GM21529 (cell line): ENCODE measurements at regions not wholly inside any gene's neighbourhood (a gene's known extent, or its start where the extent isn't known, plus 50 kb on each side); places are given as distances from the start of the nearest gene placed in this dataset.
A peak's percentile ranks its signal among the peaks of the same experiment; 100 is the strongest.
"Not testable (repeated sequence)": the region's sequence is repeated elsewhere in the genome, so short reads cannot be mapped to it uniquely, and the experiment has no call there.

Experiments used
- ATAC-seq: cut with Tn5 transposase; IDR thresholded peaks from one replicate; pipeline ENCODE4 v1.9.1; 2021; ENCODE audit not compliant: unreplicated experiment

DNA sequence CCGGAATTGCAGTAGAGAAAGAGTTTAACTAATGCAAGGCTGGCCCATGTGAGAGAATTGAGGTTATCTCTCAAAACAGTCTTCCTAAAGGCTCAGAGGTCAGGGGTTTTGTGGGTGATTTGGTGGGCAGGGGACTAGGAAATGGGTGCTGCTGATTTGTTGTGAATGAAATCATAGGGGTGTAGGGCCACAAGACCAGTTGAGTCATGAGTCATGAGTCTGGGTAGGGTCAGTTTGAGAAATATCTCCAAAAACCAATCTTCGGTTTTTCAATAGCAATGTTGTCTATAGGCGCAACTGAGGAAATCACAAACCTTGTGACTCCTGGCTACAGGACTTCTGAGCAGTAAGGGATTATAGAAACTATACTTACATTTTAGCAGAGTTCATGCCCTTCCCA, 460.0 kb upstream of the NRP1 start:
- ATAC-seq, result no peak

DNA sequence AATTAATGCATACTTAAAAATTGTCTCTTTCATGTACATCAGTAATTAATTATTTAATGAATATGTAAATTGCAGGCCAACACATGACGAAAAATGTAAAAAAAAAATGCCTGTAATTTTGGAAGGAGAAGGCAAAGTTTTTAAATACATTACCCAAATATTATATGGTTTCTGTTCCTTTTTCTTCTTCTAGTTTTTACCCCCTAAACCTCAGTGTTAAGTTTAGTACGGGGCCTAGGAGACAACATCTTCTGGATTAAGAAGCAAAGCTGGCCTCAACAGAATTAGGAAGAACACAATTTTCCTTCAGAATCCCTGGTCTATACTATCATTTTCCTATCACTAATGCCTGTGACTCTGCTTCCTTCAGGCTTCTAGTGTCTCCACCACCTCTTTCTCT, 459.3 kb upstream of the NRP1 start:
- ATAC-seq, result no peak

DNA sequence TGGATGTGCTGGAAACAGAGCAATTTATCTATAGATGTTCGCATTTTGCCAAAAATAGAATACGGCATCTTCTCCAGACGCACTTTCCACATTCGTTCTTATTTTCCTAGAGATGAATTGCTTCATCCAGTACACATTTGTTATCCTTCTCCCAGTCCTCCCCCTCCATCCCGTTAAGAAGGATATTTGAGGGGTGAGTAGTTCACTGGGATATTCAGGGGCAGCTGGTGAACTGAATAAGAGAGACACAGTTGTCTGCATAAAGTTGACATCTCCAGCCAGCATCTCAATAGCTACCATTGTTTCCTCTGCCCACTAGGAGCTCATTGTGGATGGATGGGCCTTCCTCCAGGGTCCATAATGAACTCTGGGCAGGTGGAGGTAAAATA, 456.8 kb upstream of the NRP1 start:
- ATAC-seq, result no peak

DNA sequence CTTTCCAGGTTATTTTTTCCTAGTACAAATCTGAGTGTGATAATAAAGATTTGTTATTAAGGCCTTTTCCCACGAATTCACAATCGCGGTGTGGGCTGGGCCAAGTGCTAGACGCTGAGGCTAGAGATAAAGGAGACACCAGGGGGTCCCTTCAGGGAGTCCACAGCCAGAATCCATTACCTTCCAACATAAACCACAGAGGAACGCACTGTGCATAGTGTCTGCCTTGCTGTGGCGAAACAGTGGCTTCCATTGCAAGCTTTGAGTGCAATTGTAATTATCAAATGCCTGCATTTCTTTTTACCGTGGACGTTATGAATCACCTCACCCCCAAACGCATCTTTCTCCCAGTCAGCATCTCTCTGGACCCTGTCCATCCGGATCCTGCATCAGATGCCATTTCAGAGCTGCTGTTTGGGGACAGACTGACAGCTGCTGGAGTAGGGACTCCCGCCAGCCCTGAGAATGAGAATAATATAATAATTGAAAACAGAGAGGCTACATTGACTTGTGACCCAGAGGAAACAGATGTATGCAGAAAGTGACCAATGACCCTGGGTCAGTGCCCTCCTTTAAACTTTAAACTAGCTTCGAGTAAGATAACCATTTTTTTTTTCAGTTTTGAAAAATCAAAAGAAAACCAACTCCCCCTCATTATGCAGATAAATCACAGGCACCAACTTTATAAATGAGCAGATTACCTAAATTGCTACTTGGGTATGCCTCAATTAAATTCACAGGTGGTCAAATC, 456.2 kb upstream of the NRP1 start:
- no peak for ATAC-seq

DNA sequence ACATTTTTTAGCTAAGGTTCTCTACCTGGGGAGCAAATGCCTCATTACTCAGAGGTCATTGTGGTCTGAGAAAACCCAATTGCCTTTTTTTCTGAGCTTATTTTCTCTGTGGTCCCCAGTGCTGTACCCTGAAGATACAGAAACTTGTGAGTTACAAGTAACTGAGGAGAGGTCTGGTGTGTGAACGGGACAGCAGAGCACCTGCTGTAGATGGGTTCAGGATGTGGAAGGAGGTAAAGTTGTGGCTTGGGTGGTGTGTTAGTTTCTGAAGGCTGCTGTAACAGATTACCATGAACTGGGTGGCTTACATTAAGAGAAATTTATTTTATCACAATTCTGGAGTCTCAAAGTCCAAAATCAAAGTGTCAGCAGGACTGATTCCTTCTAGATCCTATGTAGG, 449.1 kb upstream of the NRP1 start:
- no peak for ATAC-seq

DNA sequence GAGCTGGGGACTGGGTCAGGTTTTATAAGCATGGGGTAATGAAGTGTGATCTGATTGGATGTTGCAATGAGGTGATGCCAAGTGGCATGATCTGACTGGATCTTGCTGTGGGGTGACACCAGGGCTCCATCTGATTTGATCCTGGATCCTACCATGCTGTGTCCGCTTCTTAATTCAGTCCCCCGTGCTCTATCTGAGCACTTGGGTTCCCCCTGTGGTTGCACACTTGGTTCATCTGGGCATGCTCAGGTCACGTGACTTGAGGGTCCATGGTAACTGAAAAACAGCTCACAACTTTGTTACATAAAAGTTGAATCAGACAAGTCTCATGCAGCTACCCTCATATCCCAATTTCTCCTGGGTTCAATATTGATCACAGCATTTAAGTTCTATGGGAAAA, 448.6 kb upstream of the NRP1 start:
- no peak for ATAC-seq

DNA sequence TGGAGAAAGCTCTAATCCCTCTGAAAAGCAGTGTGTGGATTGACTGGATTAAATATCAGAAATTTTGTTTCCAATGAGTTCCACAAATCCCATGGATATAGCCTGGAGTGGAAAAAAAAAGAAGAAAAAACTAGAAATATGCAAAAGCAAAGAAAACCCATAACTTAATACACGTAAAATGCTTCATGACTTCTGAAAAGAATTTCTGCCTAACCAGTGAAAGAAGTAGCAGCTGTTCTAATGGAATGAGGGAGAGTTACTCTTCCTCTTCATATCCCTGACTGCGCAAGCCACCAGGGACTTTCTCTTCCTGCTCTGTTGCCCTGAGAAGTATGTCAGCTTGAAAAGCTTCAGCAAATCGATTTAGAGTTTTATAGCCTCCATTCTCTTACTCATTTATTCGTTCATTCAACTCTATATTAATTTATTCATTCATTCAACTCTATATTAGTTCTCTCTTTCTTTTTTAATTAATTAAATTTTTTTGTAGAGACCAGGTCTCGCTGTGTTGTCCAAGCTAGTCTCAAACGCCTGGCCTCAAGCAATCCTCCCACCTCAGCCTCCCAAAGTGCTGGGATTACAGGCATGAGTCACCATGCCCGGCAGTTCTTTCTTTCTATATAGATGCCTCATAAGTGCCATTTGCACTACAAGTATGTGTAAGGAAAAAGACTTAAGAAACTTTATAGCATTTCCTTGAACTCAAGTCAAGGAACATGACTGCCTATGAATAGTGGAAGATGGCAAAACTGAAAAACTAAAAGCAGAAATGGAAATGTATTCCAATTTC, 447.3 kb upstream of the NRP1 start:
- ATAC-seq, result no peak

DNA sequence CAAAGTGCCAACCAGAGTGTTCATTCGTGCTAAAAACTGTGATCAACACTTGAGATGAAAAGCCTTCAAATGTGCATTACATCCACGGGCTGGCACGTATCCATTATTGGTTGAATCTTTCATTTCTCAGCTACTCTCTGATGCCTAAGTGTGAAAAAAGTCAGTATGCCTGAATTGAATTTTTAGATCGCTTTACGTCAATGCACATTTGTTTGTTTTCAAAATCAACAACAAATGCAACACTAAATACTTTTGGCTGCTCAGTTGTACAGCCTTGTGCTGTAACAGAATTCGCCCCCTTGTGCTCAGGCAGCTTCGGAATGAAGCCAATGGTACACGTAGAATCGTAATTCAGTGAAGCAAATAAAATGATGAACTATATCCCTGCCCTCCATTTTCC, 446.5 kb upstream of the NRP1 start:
- ATAC-seq, result no peak

DNA sequence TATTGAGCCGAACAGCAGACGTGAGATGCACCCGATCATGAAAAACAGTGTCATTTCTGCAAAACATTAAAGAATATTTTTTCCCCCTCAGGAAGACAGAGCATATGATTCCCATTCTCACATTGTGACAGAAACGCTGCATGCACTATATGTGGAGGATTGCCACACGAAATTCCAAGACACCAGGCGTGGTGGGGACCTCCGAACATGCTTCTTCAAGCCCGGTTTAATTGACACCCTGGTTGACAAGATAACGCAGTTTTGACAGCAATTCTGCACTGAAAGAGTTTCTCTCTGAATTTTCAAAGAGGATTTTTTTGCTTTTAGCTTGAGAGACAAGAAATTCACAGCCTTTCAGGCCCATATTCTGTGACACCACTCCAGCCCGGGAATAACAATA, 442.8 kb upstream of the NRP1 start:
- ATAC-seq, result no peak

DNA sequence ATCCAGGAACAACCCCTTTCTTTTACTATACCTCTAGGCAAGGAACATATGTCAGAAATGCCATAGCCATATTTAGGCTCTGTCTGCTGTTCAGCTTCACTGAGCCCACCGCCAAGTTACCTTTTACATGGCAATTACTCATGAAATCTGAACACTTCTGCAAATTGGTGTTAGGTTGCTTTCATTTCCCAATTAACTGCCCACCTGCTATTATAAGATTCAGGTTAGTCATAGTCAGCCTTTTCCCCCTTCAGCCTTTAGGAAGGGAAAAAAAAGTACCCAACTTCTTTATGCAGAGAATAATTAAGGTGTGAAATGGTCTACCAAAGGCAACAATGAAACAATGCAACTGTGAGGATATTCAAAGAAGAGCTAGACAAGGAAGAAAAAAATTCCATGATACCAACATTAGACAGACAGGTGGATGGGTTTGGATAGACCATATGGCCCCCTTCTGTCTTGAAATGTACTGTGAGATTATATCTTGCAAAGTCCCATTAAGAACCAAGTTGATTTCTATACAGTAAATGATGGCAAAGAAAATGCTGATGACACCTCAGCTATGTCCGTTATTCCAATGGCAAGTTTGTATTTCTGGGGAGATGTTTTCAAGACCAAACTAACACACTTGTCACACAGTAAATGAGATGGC, 442.1 kb upstream of the NRP1 start:
- no peak for ATAC-seq

DNA sequence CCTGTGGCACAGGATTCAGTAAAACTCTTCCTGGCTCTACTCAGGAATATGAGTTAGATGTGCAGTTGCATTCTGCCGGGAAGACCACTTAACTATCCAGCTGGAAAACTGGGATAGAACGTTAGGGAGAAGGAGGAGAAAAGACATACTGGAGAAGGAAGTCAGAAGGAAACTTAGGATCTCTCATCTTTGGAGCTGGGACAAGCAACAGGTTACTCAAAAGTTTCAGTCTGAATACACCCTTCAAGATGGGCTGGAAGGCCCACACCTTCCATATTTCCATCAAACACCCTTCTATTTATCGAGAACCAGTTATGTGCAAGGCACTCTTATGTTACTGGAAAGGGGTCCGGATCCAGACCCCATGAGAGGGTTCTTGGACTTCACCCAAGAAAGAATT, 440.4 kb upstream of the NRP1 start:
- ATAC-seq, result no peak

DNA sequence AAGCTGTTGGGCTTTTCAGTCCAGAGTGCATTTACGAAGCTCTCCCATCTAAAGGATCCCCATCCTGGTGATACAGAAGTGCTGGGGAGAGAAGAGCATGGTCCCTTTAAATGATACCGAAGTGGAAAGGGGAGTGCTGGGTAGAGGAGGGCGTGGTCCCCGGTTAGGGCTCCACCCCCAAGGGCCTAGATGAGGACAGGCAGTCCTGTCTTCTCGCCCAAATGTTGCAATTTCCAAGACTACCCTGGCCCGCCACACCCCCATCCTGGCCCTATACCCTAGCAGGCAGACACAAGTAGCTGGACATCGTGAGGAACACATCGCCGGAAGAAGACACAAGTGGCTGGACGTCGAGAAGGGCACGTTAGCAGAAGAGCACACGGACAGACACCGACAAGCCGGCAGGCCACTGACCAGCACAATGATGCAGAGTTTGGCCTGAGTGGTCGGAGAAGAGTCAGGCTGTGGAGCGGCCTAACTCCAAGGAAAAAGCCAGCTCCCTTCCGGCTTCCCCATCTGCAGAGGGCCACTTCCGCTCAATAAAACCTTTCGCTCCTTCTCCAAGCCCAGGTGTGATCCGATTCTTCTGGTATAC, 439.5 kb upstream of the NRP1 start:
- no peak for ATAC-seq

DNA sequence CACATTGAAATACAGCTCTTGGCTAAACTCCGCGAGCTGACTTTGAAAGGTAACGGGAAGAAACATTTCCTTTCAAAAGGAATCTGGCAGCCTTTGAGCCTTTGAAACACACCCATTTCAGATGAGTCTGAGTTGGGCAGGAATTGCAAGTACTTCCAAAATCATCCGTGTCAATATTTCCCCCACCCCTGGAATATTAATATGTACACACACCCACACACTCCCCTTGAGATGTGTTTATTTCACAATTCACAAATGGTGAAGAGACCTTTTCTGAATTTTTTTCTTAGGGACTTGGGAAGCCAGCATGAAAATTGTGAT, 438.7 kb upstream of the NRP1 start:
- no peak for ATAC-seq

DNA sequence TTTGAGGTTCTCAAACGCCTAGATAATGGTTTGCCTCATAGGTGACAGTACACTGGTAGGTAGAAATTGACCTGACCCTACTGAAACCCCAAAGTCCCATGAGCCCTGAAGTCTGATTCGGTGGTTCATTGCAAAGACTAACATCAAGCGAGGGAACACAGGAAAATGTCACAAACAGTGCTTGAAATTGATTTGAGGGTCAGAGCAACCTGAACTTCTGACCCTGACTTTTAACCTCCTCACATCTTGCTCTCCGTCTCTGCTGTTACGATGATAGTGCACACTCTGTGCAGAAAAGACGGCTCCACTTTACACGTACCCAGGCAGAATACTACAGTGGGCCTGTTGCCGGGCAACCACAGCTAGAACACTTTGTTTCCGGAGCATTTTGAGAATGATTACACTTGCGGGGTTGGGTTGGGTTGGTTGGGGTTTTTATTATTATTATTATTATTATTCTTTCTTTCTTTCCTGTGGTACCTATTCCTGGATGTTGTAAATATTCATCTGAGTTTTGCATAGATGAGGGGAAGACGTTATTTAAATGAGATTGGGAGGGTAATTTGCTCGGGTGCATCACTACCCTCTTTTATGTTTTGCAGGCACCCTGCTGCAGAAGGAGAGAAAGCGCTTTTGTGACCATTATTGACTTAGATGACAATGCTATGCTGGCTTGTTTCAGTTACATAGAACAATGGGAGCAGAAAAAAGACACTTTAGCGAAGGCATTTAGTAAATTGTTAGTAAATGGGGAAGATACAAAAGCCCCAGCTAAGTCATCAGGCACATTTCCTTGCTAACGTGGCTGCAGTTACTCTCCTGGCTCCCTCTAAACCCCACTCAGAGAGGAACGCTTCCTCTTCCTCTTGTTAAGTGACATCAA, 438.1 kb upstream of the NRP1 start:
- ATAC-seq, result peak; percentile 45

DNA sequence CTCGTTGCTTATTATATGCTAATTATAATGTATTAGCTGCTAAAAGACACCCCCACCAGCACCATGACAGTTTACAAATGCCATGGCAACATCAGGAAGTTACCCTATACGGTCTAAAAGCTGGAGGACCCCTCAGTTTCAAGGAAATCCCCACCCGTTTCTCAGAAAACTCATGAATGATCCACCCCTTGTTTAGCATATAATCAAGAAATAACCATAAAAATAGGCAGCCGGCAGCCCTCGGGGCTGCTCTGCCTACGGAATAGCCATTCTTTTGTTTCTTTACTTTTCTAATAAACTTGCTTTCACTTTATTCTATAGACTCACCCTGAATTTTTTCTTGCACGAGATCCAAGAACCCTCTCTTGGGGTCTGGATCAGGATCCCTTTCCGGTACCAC, 437.4 kb upstream of the NRP1 start:
- ATAC-seq, result not testable (repeated sequence)

DNA sequence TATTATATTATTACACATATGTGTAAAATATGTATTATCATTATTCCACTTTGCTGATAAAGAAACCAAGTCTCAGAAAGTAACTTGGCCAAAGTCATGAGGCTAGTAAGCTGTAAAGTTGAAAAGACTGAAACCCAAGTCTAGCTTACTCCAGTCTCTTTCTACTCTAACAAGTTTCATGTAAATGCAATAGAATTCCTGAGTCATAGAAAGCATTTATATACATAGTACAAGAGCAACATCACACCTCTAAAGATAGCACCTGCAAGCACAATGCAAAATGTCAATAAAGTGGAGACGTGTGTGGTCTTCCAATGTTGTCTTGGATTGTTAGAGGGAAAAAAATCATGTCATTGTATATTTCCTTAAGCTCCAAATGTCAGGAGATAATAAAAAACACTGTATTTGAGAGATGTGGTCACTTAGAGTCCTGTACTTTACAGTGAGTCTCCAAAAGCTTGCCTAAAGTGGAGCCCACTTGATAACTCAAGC, 430.3 kb upstream of the NRP1 start:
- ATAC-seq, result no peak

DNA sequence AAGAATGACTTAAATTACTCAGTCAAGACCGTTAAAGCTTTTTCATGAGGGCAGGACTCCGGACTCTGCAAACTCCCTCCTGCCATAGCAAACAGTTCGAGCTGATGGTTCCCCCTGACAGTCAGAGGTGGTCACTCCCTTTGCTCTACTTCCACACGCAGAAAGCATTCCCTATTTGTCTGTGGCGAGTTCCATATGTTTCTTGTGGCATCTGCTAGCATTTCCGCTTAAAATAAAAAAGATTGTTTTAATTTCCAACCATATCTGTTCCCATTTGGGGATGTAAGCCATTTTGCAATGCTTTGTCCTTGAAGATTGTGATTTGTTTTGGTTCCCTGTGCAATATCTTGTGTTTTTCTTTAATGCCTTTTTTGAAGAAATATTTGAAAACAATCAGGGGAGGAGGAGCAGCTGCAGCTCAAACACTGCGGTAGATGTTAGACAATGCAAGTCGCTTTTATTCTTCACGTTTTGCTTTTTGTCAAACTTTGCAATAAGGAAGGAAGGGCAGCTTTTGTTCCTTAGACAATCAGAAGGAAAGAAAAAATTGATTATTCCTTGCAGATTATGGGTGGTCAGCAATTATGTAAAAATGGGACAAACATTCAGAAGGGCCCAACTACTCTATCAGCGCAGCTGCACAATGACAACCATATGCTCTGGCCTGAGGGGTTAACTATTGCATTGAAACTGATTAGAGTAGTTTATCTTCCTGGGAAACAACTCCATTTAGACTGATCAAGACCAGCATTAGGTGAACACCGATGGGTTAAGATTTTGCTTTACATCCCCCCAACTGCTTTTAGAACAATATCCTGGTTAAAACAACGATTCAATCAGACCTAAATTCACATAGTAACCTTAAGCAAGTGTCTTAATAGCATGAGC, 425.8 kb upstream of the NRP1 start:
- ATAC-seq, result no peak

DNA sequence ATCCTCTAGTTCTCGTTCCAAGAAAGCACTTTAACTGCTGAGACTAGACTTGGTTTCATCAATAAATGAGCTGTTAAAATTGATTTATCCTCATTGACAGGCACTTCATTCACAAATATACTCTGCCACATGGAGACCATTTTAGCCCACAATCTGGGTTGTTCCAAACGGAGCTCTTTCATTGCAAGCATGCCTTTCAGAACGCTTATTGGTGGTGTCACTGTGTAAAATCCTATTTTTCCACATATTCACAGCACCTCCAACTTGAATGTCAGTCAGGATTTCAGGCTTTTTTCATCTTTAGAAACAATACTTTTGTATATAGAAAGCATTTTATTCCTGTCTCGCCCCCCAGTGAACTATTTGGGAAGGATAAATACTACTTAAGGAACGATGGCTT, 424.7 kb upstream of the NRP1 start:
- ATAC-seq, result no peak

DNA sequence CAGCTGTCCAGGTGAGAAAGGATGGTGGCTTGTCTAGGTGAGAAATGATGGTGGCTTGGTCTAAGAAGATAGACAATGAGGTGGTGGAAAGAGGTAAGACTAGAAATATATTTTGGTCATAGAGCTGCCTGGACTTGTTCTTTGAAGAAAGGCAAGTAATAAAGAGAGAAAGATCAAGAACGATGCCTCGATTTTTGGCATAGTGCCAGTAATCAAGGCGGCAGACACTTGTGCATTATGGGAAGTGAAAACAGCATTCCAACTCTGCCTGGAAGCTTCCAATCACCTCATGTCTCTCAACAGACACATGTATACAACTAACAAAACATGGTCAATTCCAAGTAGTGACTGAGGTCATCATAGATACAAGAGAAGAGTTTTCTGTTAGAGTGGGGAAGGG, 423.8 kb upstream of the NRP1 start:
- no peak for ATAC-seq

DNA sequence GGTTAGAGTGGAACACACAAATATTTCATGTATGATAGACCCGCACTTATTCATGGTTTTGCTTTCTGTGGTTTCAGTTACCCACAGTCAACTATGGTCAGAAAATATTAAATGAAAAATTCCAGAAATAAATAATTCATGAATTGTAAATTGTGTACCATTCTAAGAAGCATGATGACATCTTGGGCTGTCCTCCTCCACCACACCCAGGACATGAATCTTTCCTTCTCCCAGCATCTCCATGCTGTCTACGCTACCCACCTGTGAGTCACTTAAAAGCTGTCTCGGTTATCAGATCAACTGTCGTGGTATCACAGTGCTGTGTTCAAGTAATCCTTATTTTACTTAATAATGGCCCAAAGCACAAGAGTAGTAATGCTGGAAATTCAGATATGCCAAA, 419.6 kb upstream of the NRP1 start:
- ATAC-seq, result no peak
